ENCODE measurements at regions not wholly inside any gene's neighbourhood (a gene's known extent, or its start where the extent isn't known, plus 50 kb on each side); places are given as distances from the start of the nearest gene placed in this dataset.

DNA sequence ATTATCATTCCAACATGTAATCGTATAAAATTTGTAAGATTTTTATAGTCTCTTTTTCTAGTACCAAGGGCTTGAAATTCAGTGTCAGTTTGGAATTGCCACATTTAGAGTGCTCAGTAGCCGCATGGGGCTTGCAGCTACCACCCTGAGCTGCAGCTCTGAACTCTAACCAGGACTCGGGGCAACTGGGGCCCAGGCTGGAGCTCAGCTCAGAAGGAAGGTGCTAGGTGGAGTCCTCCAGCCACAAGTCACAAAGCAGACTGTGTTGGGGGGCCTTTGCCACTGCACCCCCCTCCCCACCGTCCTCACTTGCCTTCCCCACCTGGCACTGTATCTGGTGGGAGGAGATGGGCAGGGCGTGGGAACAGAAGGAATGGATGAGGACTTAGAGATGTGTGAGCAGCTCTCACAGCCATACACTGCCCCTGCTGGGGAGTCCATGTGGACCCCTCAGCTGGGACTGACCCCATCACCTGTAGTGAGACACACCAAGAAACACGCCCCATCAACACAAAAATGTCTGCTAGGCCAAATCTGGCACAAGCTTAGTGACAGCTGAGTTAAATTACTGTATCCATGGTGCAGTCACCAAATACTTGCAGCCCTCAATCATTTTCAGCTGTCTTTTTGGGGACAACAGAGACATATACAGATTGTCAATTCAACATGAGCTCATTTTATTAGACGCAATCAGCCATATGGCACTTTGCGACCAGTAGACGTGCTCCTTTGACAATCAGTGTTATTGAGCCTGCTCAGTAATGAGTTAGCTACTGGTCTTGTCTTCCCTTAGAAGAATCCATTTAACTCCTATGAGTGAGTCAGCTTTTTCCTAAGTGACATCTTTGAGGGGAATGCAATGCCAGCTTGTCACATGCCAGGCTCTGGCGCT, 241.7 kb upstream of the RAB4A start:
- TF ChIP-seq, protein P1, sequence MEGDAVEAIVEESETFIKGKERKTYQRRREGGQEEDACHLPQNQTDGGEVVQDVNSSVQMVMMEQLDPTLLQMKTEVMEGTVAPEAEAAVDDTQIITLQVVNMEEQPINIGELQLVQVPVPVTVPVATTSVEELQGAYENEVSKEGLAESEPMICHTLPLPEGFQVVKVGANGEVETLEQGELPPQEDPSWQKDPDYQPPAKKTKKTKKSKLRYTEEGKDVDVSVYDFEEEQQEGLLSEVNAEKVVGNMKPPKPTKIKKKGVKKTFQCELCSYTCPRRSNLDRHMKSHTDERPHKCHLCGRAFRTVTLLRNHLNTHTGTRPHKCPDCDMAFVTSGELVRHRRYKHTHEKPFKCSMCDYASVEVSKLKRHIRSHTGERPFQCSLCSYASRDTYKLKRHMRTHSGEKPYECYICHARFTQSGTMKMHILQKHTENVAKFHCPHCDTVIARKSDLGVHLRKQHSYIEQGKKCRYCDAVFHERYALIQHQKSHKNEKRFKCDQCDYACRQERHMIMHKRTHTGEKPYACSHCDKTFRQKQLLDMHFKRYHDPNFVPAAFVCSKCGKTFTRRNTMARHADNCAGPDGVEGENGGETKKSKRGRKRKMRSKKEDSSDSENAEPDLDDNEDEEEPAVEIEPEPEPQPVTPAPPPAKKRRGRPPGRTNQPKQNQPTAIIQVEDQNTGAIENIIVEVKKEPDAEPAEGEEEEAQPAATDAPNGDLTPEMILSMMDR (IDR thresholded peaks at IDR 0.05), result no peak
- no peak for TF ChIP-seq POLR2A (IDR thresholded peaks at IDR 0.05)
